Muscle of arm (tissue), 1 donor: ENCODE measurements at regions not wholly inside any gene's neighbourhood (a gene's known extent, or its start where the extent isn't known, plus 50 kb on each side); places are given as distances from the start of the nearest gene placed in this dataset.
"Not testable (repeated sequence)": the region's sequence is repeated elsewhere in the genome, so short reads cannot be mapped to it uniquely, and the experiment has no call there.

Source experiments
- DNase-seq: peaks from one replicate; pipeline ENCODE4 v3.0.0-alpha.2; 2013

- DNase-seq, result no peak
These were observed 173.1 kb downstream of the ASB1 start for GRCh38 chr2:238599549-238600505.

- no peak for DNase-seq
These were observed 174.0 kb downstream of the ASB1 start for GRCh38 chr2:238600506-238601432.

- DNase-seq, result peak; percentile 38
These were observed 174.9 kb downstream of the ASB1 start for GRCh38 chr2:238601433-238602222.

GRCh38 chr2:238602223-238602960 is 175.7 kb downstream of the ASB1 start:
- no peak for DNase-seq

GRCh38 chr2:238603596-238603995 is 176.9 kb downstream of the ASB1 start:
- no peak for DNase-seq

GRCh38 chr2:238606311-238606710 is 179.6 kb downstream of the ASB1 start:
- no peak for DNase-seq

- no peak for DNase-seq
These were observed 186.9 kb downstream of the ASB1 start for GRCh38 chr2:238613610-238614009.

- no peak for DNase-seq
These were observed 187.6 kb downstream of the ASB1 start for GRCh38 chr2:238614376-238614775.

- no peak for DNase-seq
These were observed 188.5 kb downstream of the ASB1 start for GRCh38 chr2:238615187-238615586.

GRCh38 chr2:238616681-238617080 is 190.0 kb downstream of the ASB1 start:
- DNase-seq, result no peak

GRCh38 chr2:238618494-238619283 is 192.0 kb downstream of the ASB1 start:
- DNase-seq, result not testable (repeated sequence)

GRCh38 chr2:238627899-238628298 is 201.2 kb downstream of the ASB1 start:
- DNase-seq, result no peak

GRCh38 chr2:238629064-238629463 is 202.3 kb downstream of the ASB1 start:
- DNase-seq, result no peak

- no peak for DNase-seq
These were observed 204.9 kb downstream of the ASB1 start for GRCh38 chr2:238631491-238632180.

GRCh38 chr2:238632181-238633060 is 205.7 kb downstream of the ASB1 start:
- DNase-seq, result no peak

GRCh38 chr2:238633426-238634328 is 206.9 kb downstream of the ASB1 start:
- no peak for DNase-seq

GRCh38 chr2:238634701-238635357 is 208.1 kb downstream of the ASB1 start:
- no peak for DNase-seq
